WERI-Rb-1 (cell line): ENCODE measurements at regions not wholly inside any gene's neighbourhood (a gene's known extent, or its start where the extent isn't known, plus 50 kb on each side); places are given as distances from the start of the nearest gene placed in this dataset.

Experiments
- DNase-seq: peaks from one replicate; pipeline ENCODE4 v3.0.0-alpha.2; 2020
- H3K27ac ChIP-seq: fragments of 250-450 bp; sonication (Bioruptor Pico); 2 replicates; pipeline ENCODE4 v1.5.1; 2020; ENCODE audit warnings: mild to moderate bottlenecking, moderate library complexity
- H3K27me3 ChIP-seq: fragments of 250-450 bp; sonication (Bioruptor Pico); 2 replicates; pipeline ENCODE4 v1.5.1; 2021; ENCODE audit warnings: mild to moderate bottlenecking, low read depth, moderate library complexity; ENCODE audit not compliant: insufficient read depth, severe bottlenecking
- H3K36me3 ChIP-seq: fragments of 250-450 bp; sonication (Bioruptor Pico); 2 replicates; pipeline ENCODE4 v1.5.1; 2020; ENCODE audit warnings: mild to moderate bottlenecking, moderate library complexity
- H3K4me3 ChIP-seq: 2 replicates; pipeline ENCODE4 v1.5.1; 2011; ENCODE audit warnings: low read depth, mild to moderate bottlenecking, control low read depth, low read length
- H3K9me3 ChIP-seq: fragments of 250-450 bp; sonication (Bioruptor Pico); 2 replicates; pipeline ENCODE4 v1.5.1; 2021; ENCODE audit warnings: mild to moderate bottlenecking, moderate library complexity; ENCODE audit not compliant: severe bottlenecking
- TF ChIP-seq, protein P1 (sequence below): IDR thresholded peaks from 2 replicates; pipeline ENCODE4 v1.5.1; 2011; ENCODE audit warnings: low read depth, mild to moderate bottlenecking, control low read depth, inconsistent platforms, low read length

DNA sequence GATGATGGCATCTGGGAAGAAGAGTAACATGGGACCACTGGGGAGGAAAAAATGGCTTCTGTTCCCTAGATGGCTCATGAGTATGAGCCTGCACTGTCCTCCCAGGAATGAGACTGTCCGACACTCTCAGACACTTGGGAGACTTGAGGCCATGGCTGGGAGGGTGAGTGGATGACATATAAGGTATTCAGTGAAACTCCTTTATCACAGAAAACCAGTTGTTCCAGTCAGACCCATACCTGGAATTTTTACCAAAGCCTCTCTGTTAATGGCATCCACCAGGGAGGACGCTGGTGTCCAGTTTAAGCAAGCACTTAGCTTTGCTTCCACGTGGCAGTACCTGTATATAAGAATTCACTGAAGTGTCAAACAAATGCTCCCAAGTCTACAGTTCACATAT is 116.7 kb upstream of the C10orf90 start:
- Histone ChIP-seq H3K36me3 (no peaks in the 10 kb centered on the region), H3K9me3 (no peaks in the 10 kb centered on the region), H3K4me3 (no peak overlapping the region), H3K27ac (no peak overlapping the region), H3K27me3 (no peaks in the 10 kb centered on the region)
- no peak for DNase-seq
- TF ChIP-seq, protein P1, sequence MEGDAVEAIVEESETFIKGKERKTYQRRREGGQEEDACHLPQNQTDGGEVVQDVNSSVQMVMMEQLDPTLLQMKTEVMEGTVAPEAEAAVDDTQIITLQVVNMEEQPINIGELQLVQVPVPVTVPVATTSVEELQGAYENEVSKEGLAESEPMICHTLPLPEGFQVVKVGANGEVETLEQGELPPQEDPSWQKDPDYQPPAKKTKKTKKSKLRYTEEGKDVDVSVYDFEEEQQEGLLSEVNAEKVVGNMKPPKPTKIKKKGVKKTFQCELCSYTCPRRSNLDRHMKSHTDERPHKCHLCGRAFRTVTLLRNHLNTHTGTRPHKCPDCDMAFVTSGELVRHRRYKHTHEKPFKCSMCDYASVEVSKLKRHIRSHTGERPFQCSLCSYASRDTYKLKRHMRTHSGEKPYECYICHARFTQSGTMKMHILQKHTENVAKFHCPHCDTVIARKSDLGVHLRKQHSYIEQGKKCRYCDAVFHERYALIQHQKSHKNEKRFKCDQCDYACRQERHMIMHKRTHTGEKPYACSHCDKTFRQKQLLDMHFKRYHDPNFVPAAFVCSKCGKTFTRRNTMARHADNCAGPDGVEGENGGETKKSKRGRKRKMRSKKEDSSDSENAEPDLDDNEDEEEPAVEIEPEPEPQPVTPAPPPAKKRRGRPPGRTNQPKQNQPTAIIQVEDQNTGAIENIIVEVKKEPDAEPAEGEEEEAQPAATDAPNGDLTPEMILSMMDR, result no peak

GRCh38 chr10:126795318-126795717 is 109.9 kb upstream of the DOCK1 start:
- no peak overlapping the region for H3K4me3 ChIP-seq
- TF ChIP-seq, protein P1, result no peak
- no peaks in the 10 kb centered on the region for H3K27me3 ChIP-seq
- no peak overlapping the region for H3K27ac ChIP-seq
- no peak for DNase-seq
- H3K36me3 ChIP-seq, result no peaks in the 10 kb centered on the region
- H3K9me3 ChIP-seq, result no peaks in the 10 kb centered on the region

GRCh38 chr10:126798649-126799048 is 106.6 kb upstream of the DOCK1 start:
- Histone ChIP-seq H3K4me3 (no peak overlapping the region), H3K27me3 (no peaks in the 10 kb centered on the region), H3K36me3 (no peaks in the 10 kb centered on the region), H3K9me3 (no peaks in the 10 kb centered on the region), H3K27ac (no peak overlapping the region)
- TF ChIP-seq, protein P1, result no peak
- no peak for DNase-seq

GRCh38 chr10:126803394-126803793 is 101.8 kb upstream of the DOCK1 start:
- no peak overlapping the region for H3K4me3 ChIP-seq
- H3K9me3 ChIP-seq, result no peaks in the 10 kb centered on the region
- TF ChIP-seq, protein P1, result no peak
- H3K36me3 ChIP-seq, result no peaks in the 10 kb centered on the region
- no peak overlapping the region for H3K27ac ChIP-seq
- DNase-seq, result no peak
- no peaks in the 10 kb centered on the region for H3K27me3 ChIP-seq

DNA sequence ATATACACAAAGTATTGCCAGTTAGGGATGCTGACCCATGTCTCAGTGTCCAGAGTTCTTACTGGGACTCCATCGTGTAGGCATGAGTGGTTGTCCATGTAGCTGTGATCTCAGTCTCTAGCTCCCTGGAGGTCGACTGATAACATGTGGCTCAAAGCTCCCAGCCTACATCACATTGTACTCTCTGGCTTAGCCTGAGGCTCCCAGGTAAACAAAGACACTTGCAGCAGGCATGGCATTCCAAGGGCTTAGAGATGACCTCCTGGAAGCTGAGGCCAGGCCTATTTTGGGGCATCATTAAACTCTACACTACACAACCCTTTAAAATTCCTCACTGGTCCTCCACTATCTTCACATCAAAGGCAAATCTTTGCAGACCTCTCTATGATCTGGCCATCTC is 100.8 kb upstream of the DOCK1 start:
- Histone ChIP-seq H3K27me3 (no peaks in the 10 kb centered on the region), H3K4me3 (no peak overlapping the region), H3K36me3 (no peaks in the 10 kb centered on the region), H3K27ac (no peak overlapping the region), H3K9me3 (no peaks in the 10 kb centered on the region)
- DNase-seq, result no peak
- TF ChIP-seq, protein P1, result no peak

GRCh38 chr10:126806498-126806897 is 98.7 kb upstream of the DOCK1 start:
- no peak for DNase-seq
- H3K36me3 ChIP-seq, result no peaks in the 10 kb centered on the region
- H3K9me3 ChIP-seq, result peaks cover 3% of the 10 kb centered on the region
- no peaks in the 10 kb centered on the region for H3K27me3 ChIP-seq
- no peak overlapping the region for H3K27ac ChIP-seq
- H3K4me3 ChIP-seq, result no peak overlapping the region
- TF ChIP-seq, protein P1, result no peak
